ENCODE measurements at regions not wholly inside any gene's neighbourhood (a gene's known extent, or its start where the extent isn't known, plus 50 kb on each side); places are given as distances from the start of the nearest gene placed in this dataset.

DNA sequence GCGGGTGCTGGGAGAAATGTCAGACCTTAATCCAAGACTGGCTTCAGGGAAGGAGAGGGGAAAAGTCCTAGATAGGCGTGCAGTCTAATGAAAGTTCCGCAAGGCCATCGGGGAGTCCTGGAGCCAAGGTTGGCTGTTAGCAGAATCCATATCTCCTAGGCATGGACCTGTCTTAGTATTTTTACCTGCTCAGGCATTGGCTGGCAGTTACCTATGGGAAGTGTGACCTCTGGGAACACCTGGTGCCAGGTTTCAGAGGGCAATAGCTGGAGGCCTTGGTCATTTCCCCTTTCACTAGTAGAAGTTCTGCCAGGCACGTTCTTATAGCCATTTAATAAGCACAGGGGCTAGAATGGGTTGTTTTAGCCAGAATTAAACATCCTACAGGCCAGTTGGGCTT is 330.8 kb upstream of the SEMA6D start:
- no peak overlapping the region for H3K9ac ChIP-seq (ENCODE audit: low read length)
- no peak overlapping the region for H3K4me2 ChIP-seq (ENCODE audit: low read depth, low read length)
- no peaks in the 10 kb centered on the region for H3K9me2 ChIP-seq (replicated peaks; ENCODE audit: insufficient read depth, low read length)
- H3K27me3 ChIP-seq (replicated peaks; ENCODE audit: insufficient read depth, low read length), result no peaks in the 10 kb centered on the region
- no peak for DNase-seq
- H3K27ac ChIP-seq (ENCODE audit: low read length), result no peak overlapping the region
- H3K4me3 ChIP-seq (ENCODE audit: low read length), result no peak overlapping the region
- TF ChIP-seq, protein P1, sequence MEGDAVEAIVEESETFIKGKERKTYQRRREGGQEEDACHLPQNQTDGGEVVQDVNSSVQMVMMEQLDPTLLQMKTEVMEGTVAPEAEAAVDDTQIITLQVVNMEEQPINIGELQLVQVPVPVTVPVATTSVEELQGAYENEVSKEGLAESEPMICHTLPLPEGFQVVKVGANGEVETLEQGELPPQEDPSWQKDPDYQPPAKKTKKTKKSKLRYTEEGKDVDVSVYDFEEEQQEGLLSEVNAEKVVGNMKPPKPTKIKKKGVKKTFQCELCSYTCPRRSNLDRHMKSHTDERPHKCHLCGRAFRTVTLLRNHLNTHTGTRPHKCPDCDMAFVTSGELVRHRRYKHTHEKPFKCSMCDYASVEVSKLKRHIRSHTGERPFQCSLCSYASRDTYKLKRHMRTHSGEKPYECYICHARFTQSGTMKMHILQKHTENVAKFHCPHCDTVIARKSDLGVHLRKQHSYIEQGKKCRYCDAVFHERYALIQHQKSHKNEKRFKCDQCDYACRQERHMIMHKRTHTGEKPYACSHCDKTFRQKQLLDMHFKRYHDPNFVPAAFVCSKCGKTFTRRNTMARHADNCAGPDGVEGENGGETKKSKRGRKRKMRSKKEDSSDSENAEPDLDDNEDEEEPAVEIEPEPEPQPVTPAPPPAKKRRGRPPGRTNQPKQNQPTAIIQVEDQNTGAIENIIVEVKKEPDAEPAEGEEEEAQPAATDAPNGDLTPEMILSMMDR (IDR thresholded peaks at IDR 0.05; ENCODE audit: low read length), result no peak
- no peak for TF ChIP-seq EZH2phosphoT487 (IDR thresholded peaks at IDR 0.05; ENCODE audit: low read length)
- H3K4me1 ChIP-seq (ENCODE audit: low read length), result no peaks in the 10 kb centered on the region
- H2AFZ ChIP-seq (ENCODE audit: low read length), result no peak overlapping the region
- H3F3A ChIP-seq (ENCODE audit: insufficient read depth, low read length), result no peaks in the 10 kb centered on the region
- H3K36me3 ChIP-seq (replicated peaks; ENCODE audit: insufficient read depth, low read length), result no peaks in the 10 kb centered on the region; the same call in 1 of the 2 replicates
- H3K9me3 ChIP-seq (replicated peaks; ENCODE audit: insufficient read depth, low read length), result no peaks in the 10 kb centered on the region
- no peaks in the 10 kb centered on the region for H4K20me1 ChIP-seq (ENCODE audit: insufficient read depth, low read length)
- no peaks in the 10 kb centered on the region for H3K79me2 ChIP-seq (ENCODE audit: low read length)

DNA sequence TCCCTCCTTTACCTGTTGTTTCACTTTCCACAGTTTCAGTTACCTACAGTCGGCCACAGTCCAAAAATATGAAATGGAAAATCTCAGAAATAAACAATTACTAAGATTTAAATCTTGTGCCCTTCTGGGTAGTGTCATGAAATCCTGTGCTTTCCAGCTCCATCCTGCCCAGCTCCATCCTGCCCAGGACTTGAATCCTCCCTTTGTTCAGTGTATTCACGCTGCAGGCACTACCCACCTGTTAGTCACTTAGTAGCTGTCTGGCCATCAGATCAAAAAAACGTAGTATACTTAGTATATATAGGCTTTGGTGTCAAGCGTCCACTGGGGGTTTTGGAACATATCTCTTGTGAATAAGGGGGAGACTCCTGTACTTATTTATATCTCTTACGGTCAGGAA is 329.0 kb upstream of the SEMA6D start:
- no peaks in the 10 kb centered on the region for H3K79me2 ChIP-seq (ENCODE audit: low read length)
- no peak for DNase-seq
- H3K9me3 ChIP-seq (replicated peaks; ENCODE audit: insufficient read depth, low read length), result no peaks in the 10 kb centered on the region
- H3K4me2 ChIP-seq (ENCODE audit: low read depth, low read length), result no peak overlapping the region
- TF ChIP-seq EZH2 (optimal IDR thresholded peaks at IDR 0.05; ENCODE audit: low read depth, low read length) (no peak), EZH2phosphoT487 (IDR thresholded peaks at IDR 0.05; ENCODE audit: low read length) (no peak)
- TF ChIP-seq, protein P1 (IDR thresholded peaks at IDR 0.05; ENCODE audit: low read length), result no peak
- H3K27ac ChIP-seq (ENCODE audit: low read length), result no peak overlapping the region
- H3K4me1 ChIP-seq (ENCODE audit: low read length), result no peaks in the 10 kb centered on the region
- H3K27me3 ChIP-seq (replicated peaks; ENCODE audit: insufficient read depth, low read length), result no peaks in the 10 kb centered on the region
- no peaks in the 10 kb centered on the region for H3F3A ChIP-seq (ENCODE audit: insufficient read depth, low read length)
- no peaks in the 10 kb centered on the region for H4K20me1 ChIP-seq (ENCODE audit: insufficient read depth, low read length)
- H2AFZ ChIP-seq (ENCODE audit: low read length), result no peak overlapping the region
- no peak overlapping the region for H3K4me3 ChIP-seq (ENCODE audit: low read length)
- no peaks in the 10 kb centered on the region for H3K9me2 ChIP-seq (replicated peaks; ENCODE audit: insufficient read depth, low read length)
- H3K9ac ChIP-seq (ENCODE audit: low read length), result no peak overlapping the region
- no peaks in the 10 kb centered on the region for H3K36me3 ChIP-seq (replicated peaks; ENCODE audit: insufficient read depth, low read length)

DNA sequence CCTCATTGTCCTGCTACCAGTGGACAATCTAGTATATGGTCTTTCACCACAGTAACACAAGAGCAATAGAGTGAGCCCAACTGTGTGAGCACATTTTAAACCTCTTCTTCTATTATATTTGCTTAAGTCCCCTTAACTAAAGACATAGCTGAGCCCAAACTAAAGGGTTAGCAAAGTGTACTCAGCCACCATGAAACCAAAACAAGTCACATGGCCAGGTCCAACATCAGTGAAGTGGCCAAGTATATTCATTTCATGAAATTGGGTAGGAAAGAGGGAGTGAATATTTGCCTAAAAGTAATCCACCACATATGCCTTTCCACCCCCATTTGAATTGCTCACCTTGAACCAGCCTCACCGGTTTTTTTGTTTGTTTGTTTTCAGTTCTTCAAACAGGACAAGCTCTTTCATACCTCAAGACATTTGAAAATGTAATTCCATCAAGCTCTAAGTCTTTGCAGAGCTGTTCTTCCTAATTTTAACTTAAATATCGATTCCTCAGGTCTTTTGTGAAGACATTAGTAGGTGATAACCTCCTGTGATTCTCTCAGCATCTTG is 327.0 kb upstream of the SEMA6D start:
- Histone ChIP-seq H2AFZ (ENCODE audit: low read length) (no peak overlapping the region), H3K9ac (ENCODE audit: low read length) (no peak overlapping the region), H3F3A (ENCODE audit: insufficient read depth, low read length) (no peaks in the 10 kb centered on the region), H3K79me2 (ENCODE audit: low read length) (no peaks in the 10 kb centered on the region), H4K20me1 (ENCODE audit: insufficient read depth, low read length) (no peaks in the 10 kb centered on the region), H3K4me1 (ENCODE audit: low read length) (no peaks in the 10 kb centered on the region), H3K27ac (ENCODE audit: low read length) (no peak overlapping the region), H3K4me2 (ENCODE audit: low read depth, low read length) (no peak overlapping the region), H3K27me3 (replicated peaks; ENCODE audit: insufficient read depth, low read length) (no peaks in the 10 kb centered on the region), H3K9me2 (replicated peaks; ENCODE audit: insufficient read depth, low read length) (no peaks in the 10 kb centered on the region), H3K9me3 (replicated peaks; ENCODE audit: insufficient read depth, low read length) (no peaks in the 10 kb centered on the region), H3K36me3 (replicated peaks; ENCODE audit: insufficient read depth, low read length) (no peaks in the 10 kb centered on the region), H3K4me3 (ENCODE audit: low read length) (no peak overlapping the region)
- TF ChIP-seq, protein P1 (IDR thresholded peaks at IDR 0.05; ENCODE audit: low read length), result no peak
- TF ChIP-seq EZH2 (optimal IDR thresholded peaks at IDR 0.05; ENCODE audit: low read depth, low read length) (no peak), EZH2phosphoT487 (IDR thresholded peaks at IDR 0.05; ENCODE audit: low read length) (no peak)
- no peak for DNase-seq

Data from MM.1S (cell line).